Pancreas (tissue), 10 donors: ENCODE measurements at regions not wholly inside any gene's neighbourhood (a gene's known extent, or its start where the extent isn't known, plus 50 kb on each side); places are given as distances from the start of the nearest gene placed in this dataset.

ENCODE experiments used
- ATAC-seq, 4 donors: fragments of 200-7000 bp; cut with Tn5 transposase; one replicate each; pipeline versions ENCODE4 v1.8.0 to v1.9.1; 2020; ENCODE audit warnings: mild to moderate bottlenecking in 4 of 4, moderate library complexity in 4 of 4
- DNase-seq, 6 donors: peaks; one replicate each; pipeline ENCODE4 v3.0.0-alpha.2; 2020
- FAIRE-seq: peaks from 2 replicates; lab custom pipeline; 2012; peaks lifted over from hg19 to GRCh38; lab: Jason Lieb, UNC
- H3K27ac ChIP-seq, 4 donors: fragments of 200-600 bp; sonication (generic); 1 replicate in 3 of 4; 2 replicates in 1 of 4; pipeline versions ENCODE4 v1.5.0 to v1.8.0; 2020
- H3K27me3 ChIP-seq, 4 donors: fragments of 200-600 bp; one replicate each; pipeline ENCODE4 v1.8.0; 2021
- H3K36me3 ChIP-seq, 3 donors: fragments of 200-600 bp; sonication (generic) in 1 of 3; one replicate each; pipeline versions ENCODE4 v1.5.0 to v1.8.0; 2020 to 2021
- H3K4me1 ChIP-seq, 3 donors: fragments of 200-600 bp; one replicate each; pipeline ENCODE4 v1.8.0; 2021
- H3K4me3 ChIP-seq, 4 donors: fragments of 200-600 bp; sonication (generic) in 2 of 4; one replicate each; pipeline versions ENCODE4 v1.5.0 to v1.8.0; 2020 to 2021
- H3K9me3 ChIP-seq, 4 donors: fragments of 200-600 bp; one replicate each; pipeline ENCODE4 v1.8.0; 2021
- CTCF ChIP-seq, 4 donors: fragments of 200-600 bp; sonication (generic) in 3 of 4; IDR thresholded peaks; one replicate each; pipeline versions ENCODE4 v1.5.0 to v1.8.0; 2021; ENCODE audit warnings: antibody characterized with exemption in 4 of 4
- WGBS, 2 donors: extraction: QIAGEN DNeasy Blood & Tissue Kit; methylation state at CpG; one replicate each; pipeline ENCODE4 v1.1.7; 2013; 5-methylcytosine and 5-hydroxymethylcytosine counted together
- intact Hi-C, 3 donors: fragments of 100-400 bp; cut with DNase I; formaldehyde crosslinking; loops; one replicate each; pipeline versions ENCODE4 v1.11.1 to v1.14.2; 2022
- donor health status: healthy with polysubstance abuse.
- donor health status: DM: no; HTN: no; CAD: no; lungs with moderate emphysema.
- donor health status: DM: no; HTN: no; CAD: no.
- donor health status: control.
- donor health status: control.
- donor health status: Bipolar disorder and iron deficiency.
- donor health status: DM: yes; HTN: yes; CAD: no.
- donor health status: DM: no; HTN: no; CAD: no.
- donor health status: DM: no; HTN: no; CAD: no.
- donor health status: DM: yes; HTN: yes; CAD: no.

GRCh38 chr6:121865811-121866210 is 430.4 kb downstream of the GJA1 start:
- WGBS, 2 donors, result 62 to 81% methylated on average over 1 of the region's 1 CpG
- Histone ChIP-seq H3K4me3 (no peak overlapping the region), H3K9me3 (no peaks in the 10 kb centered on the region)

GRCh38 chr6:121867095-121867494 is 431.6 kb downstream of the GJA1 start:
- DNase-seq, result no peak
- TF ChIP-seq CTCF (IDR thresholded peaks at IDR 0.05), result no peak
- no peak for ATAC-seq
- 87 to 94% methylated on average over 2 of the region's 2 CpGs for WGBS, 2 donors
- H3K4me3 ChIP-seq, result no peak overlapping the region
- FAIRE-seq, result no peak
- no peak overlapping the region for H3K27ac ChIP-seq
- no peaks in the 10 kb centered on the region for H3K27me3 ChIP-seq
- H3K9me3 ChIP-seq, result no peaks in the 10 kb centered on the region
- intact Hi-C loops, result no loop called here
- no peaks in the 10 kb centered on the region for H3K4me1 ChIP-seq
- no peaks in the 10 kb centered on the region for H3K36me3 ChIP-seq

More at GRCh38 chr6:121865811-121866210, 430.4 kb downstream of the GJA1 start:
- intact Hi-C loops, result no loop called here
- FAIRE-seq (no peak), ATAC-seq (no peak), DNase-seq (no peak)
- no peak overlapping the region for H3K27ac ChIP-seq
- no peak for TF ChIP-seq CTCF (IDR thresholded peaks at IDR 0.05)
- H3K27me3 ChIP-seq, result no peaks in the 10 kb centered on the region
- H3K36me3 ChIP-seq, result no peaks in the 10 kb centered on the region
- H3K4me1 ChIP-seq, result no peaks in the 10 kb centered on the region

GRCh38 chr6:121868206-121868605 is 432.8 kb downstream of the GJA1 start:
- Histone ChIP-seq H3K27ac (no peak overlapping the region), H3K27me3 (no peaks in the 10 kb centered on the region), H3K36me3 (no peaks in the 10 kb centered on the region), H3K4me1 (no peaks in the 10 kb centered on the region), H3K4me3 (no peak overlapping the region), H3K9me3 (no peaks in the 10 kb centered on the region)
- WGBS, 2 donors, result 83 to 84% methylated on average over 1 of the region's 1 CpG
- DNase-seq (no peak), ATAC-seq (no peak), FAIRE-seq (no peak)
- intact Hi-C loops, result no loop called here
- no peak for TF ChIP-seq CTCF (IDR thresholded peaks at IDR 0.05)

GRCh38 chr6:121873595-121873994 is 438.1 kb downstream of the GJA1 start:
- no peak for DNase-seq
- H3K27ac ChIP-seq, result no peak overlapping the region
- H3K4me1 ChIP-seq, result peaks cover 0 to 4% (median 3%) of the 10 kb centered on the region in 3 donors
- no peaks in the 10 kb centered on the region for H3K36me3 ChIP-seq
- H3K27me3 ChIP-seq, result no peaks in the 10 kb centered on the region
- WGBS, 2 donors, result 8 to 11% methylated on average over 2 of the region's 2 CpGs
- TF ChIP-seq CTCF (IDR thresholded peaks at IDR 0.05), result no peak
- peak; percentile 55 to 85 (median 70) for ATAC-seq
- no peaks in the 10 kb centered on the region for H3K9me3 ChIP-seq
- no peak overlapping the region for H3K4me3 ChIP-seq
- intact Hi-C loops, result no loop called here
- FAIRE-seq, result no peak

GRCh38 chr6:121876721-121877120 is 441.3 kb downstream of the GJA1 start:
- intact Hi-C loops, result no loop called here
- Histone ChIP-seq H3K36me3 (no peaks in the 10 kb centered on the region), H3K4me3 (no peak overlapping the region), H3K9me3 (no peaks in the 10 kb centered on the region), H3K27ac (no peak overlapping the region), H3K27me3 (no peaks in the 10 kb centered on the region), H3K4me1 (peaks cover 0 to 4% (median 3%) of the 10 kb centered on the region in 3 donors)
- no peak for TF ChIP-seq CTCF (IDR thresholded peaks at IDR 0.05)
- ATAC-seq (no peak), FAIRE-seq (no peak), DNase-seq (no peak)
